Kidney epithelial cell (primary cell): ENCODE measurements at regions not wholly inside any gene's neighbourhood (a gene's known extent, or its start where the extent isn't known, plus 50 kb on each side); places are given as distances from the start of the nearest gene placed in this dataset.

Experiments used
- DNase-seq: peaks from one replicate; pipeline ENCODE4 v3.0.0-alpha.2; 2010; ENCODE audit warnings: low read depth
- H3K27me3 ChIP-seq: 2 replicates; pipeline ENCODE4 v1.6.0; 2011; ENCODE audit warnings: low read length; ENCODE audit not compliant: control insufficient read depth, insufficient read depth
- H3K36me3 ChIP-seq: 2 replicates; pipeline ENCODE4 v1.5.1; 2011; ENCODE audit warnings: low read length; ENCODE audit not compliant: control insufficient read depth, insufficient read depth
- H3K4me3 ChIP-seq: 2 replicates; pipeline ENCODE4 v1.5.1; 2011; ENCODE audit warnings: low read depth, mild to moderate bottlenecking, control low read depth, low read length
- TF ChIP-seq, protein P1 (sequence below): IDR thresholded peaks from 2 replicates; pipeline ENCODE4 v1.5.1; 2011; ENCODE audit warnings: mild to moderate bottlenecking, moderate library complexity, low read length, control low read depth, inconsistent platforms; ENCODE audit not compliant: insufficient read depth, poor library complexity, severe bottlenecking

DNA sequence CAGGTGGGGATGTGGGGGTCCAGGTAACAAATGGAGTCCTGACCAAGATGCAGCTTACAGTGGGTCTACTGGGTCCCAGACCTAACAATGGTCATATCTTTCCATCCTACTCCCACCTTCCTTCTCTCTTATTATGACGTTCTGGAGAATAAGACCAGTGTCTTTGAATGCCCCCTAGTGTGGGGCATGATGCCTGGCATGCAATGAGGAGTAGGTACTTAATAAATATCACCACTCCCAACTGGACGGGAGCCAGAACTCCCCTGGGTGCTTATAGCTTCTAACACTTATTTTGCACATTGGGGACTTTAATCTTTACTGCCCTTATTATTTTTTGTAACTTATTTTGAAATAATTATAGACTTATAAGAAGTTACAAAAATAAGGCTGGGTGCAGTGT lies 98.2 kb downstream of the NDFIP1 start:
- no peaks in the 10 kb centered on the region for H3K27me3 ChIP-seq
- TF ChIP-seq, protein P1, sequence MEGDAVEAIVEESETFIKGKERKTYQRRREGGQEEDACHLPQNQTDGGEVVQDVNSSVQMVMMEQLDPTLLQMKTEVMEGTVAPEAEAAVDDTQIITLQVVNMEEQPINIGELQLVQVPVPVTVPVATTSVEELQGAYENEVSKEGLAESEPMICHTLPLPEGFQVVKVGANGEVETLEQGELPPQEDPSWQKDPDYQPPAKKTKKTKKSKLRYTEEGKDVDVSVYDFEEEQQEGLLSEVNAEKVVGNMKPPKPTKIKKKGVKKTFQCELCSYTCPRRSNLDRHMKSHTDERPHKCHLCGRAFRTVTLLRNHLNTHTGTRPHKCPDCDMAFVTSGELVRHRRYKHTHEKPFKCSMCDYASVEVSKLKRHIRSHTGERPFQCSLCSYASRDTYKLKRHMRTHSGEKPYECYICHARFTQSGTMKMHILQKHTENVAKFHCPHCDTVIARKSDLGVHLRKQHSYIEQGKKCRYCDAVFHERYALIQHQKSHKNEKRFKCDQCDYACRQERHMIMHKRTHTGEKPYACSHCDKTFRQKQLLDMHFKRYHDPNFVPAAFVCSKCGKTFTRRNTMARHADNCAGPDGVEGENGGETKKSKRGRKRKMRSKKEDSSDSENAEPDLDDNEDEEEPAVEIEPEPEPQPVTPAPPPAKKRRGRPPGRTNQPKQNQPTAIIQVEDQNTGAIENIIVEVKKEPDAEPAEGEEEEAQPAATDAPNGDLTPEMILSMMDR = peak; percentile 22
- no peak for DNase-seq
- H3K4me3 ChIP-seq = no peak overlapping the region
- no peaks in the 10 kb centered on the region for H3K36me3 ChIP-seq

DNA sequence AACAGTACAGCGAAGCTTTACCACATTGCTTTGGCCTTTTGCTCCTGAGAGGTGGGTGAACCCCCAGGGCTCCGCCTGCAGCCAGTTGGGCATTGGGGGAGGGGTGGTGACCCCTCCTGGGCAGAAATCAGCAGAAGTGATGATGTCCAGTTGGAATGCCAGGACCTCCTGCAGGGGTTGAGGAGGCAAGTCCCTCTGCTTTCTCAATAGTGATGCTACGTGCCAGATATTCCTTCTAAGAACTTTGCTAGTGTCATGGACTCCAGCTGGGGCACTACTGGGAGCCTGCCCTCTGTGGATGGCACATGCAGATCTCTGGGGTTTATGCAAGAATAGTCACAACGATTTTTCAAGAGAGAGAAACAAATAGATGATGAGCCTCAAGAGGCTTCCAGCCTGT lies 95.6 kb downstream of the NDFIP1 start:
- no peak overlapping the region for H3K4me3 ChIP-seq
- TF ChIP-seq, protein P1 = no peak
- DNase-seq = no peak
- H3K27me3 ChIP-seq = no peaks in the 10 kb centered on the region
- H3K36me3 ChIP-seq = no peaks in the 10 kb centered on the region
